Pancreas (tissue), 10 donors: ENCODE measurements at regions not wholly inside any gene's neighbourhood (a gene's known extent, or its start where the extent isn't known, plus 50 kb on each side); places are given as distances from the start of the nearest gene placed in this dataset.
"Not testable (repeated sequence)": the region's sequence is repeated elsewhere in the genome, so short reads cannot be mapped to it uniquely, and the experiment has no call there.

ENCODE experiments used
- ATAC-seq, 4 donors: fragments of 200-7000 bp; cut with Tn5 transposase; one replicate each; pipeline versions ENCODE4 v1.8.0 to v1.9.1; 2020; ENCODE audit warnings: mild to moderate bottlenecking in 4 of 4, moderate library complexity in 4 of 4
- DNase-seq, 6 donors: peaks; one replicate each; pipeline ENCODE4 v3.0.0-alpha.2; 2020
- FAIRE-seq: peaks from 2 replicates; lab custom pipeline; 2012; peaks lifted over from hg19 to GRCh38; lab: Jason Lieb, UNC
- H3K27ac ChIP-seq, 4 donors: fragments of 200-600 bp; sonication (generic); 1 replicate in 3 of 4; 2 replicates in 1 of 4; pipeline versions ENCODE4 v1.5.0 to v1.8.0; 2020
- H3K27me3 ChIP-seq, 4 donors: fragments of 200-600 bp; one replicate each; pipeline ENCODE4 v1.8.0; 2021
- H3K36me3 ChIP-seq, 3 donors: fragments of 200-600 bp; sonication (generic) in 1 of 3; one replicate each; pipeline versions ENCODE4 v1.5.0 to v1.8.0; 2020 to 2021
- H3K4me1 ChIP-seq, 3 donors: fragments of 200-600 bp; one replicate each; pipeline ENCODE4 v1.8.0; 2021
- H3K4me3 ChIP-seq, 4 donors: fragments of 200-600 bp; sonication (generic) in 2 of 4; one replicate each; pipeline versions ENCODE4 v1.5.0 to v1.8.0; 2020 to 2021
- H3K9me3 ChIP-seq, 4 donors: fragments of 200-600 bp; one replicate each; pipeline ENCODE4 v1.8.0; 2021
- WGBS, 2 donors: extraction: QIAGEN DNeasy Blood & Tissue Kit; methylation state at CpG; one replicate each; pipeline ENCODE4 v1.1.7; 2013; 5-methylcytosine and 5-hydroxymethylcytosine counted together
- intact Hi-C, 3 donors: fragments of 100-400 bp; cut with DNase I; formaldehyde crosslinking; loops; one replicate each; pipeline versions ENCODE4 v1.11.1 to v1.14.2; 2022
- TF ChIP-seq, protein P1 (sequence below), 4 donors: fragments of 200-600 bp; sonication (generic) in 3 of 4; IDR thresholded peaks; one replicate each; pipeline versions ENCODE4 v1.5.0 to v1.8.0; 2021; ENCODE audit warnings: antibody characterized with exemption in 4 of 4
- donor health status: healthy with polysubstance abuse.
- donor health status: DM: no; HTN: no; CAD: no; lungs with moderate emphysema.
- donor health status: DM: no; HTN: no; CAD: no.
- donor health status: control.
- donor health status: control.
- donor health status: Bipolar disorder and iron deficiency.
- donor health status: DM: yes; HTN: yes; CAD: no.
- donor health status: DM: no; HTN: no; CAD: no.
- donor health status: DM: no; HTN: no; CAD: no.
- donor health status: DM: yes; HTN: yes; CAD: no.

- Histone ChIP-seq H3K4me3 (no peak overlapping the region), H3K27ac (no peak overlapping the region), H3K4me1 (no peaks in the 10 kb centered on the region), H3K36me3 (no peaks in the 10 kb centered on the region), H3K9me3 (no peaks in the 10 kb centered on the region), H3K27me3 (no peaks in the 10 kb centered on the region)
- ATAC-seq (no peak), DNase-seq (no peak), FAIRE-seq (no peak)
- WGBS, 2 donors, result 19 to 30% methylated on average over 2 of the region's 2 CpGs
- intact Hi-C loops, result no loop called here
- TF ChIP-seq, protein P1, sequence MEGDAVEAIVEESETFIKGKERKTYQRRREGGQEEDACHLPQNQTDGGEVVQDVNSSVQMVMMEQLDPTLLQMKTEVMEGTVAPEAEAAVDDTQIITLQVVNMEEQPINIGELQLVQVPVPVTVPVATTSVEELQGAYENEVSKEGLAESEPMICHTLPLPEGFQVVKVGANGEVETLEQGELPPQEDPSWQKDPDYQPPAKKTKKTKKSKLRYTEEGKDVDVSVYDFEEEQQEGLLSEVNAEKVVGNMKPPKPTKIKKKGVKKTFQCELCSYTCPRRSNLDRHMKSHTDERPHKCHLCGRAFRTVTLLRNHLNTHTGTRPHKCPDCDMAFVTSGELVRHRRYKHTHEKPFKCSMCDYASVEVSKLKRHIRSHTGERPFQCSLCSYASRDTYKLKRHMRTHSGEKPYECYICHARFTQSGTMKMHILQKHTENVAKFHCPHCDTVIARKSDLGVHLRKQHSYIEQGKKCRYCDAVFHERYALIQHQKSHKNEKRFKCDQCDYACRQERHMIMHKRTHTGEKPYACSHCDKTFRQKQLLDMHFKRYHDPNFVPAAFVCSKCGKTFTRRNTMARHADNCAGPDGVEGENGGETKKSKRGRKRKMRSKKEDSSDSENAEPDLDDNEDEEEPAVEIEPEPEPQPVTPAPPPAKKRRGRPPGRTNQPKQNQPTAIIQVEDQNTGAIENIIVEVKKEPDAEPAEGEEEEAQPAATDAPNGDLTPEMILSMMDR (IDR thresholded peaks at IDR 0.05), result no peak
Measured at GRCh38 chr3:35241236-35241635, 398.1 kb upstream of the ARPP21 start.

- no peaks in the 10 kb centered on the region for H3K9me3 ChIP-seq
- no peak for ATAC-seq
- no peak for DNase-seq
- WGBS, 2 donors, result 60 to 69% methylated on average over 4 of the region's 4 CpGs
- no peak overlapping the region for H3K27ac ChIP-seq
- no peak overlapping the region for H3K4me3 ChIP-seq
- H3K36me3 ChIP-seq, result no peaks in the 10 kb centered on the region
- FAIRE-seq, result no peak
- no peaks in the 10 kb centered on the region for H3K4me1 ChIP-seq
- H3K27me3 ChIP-seq, result no peaks in the 10 kb centered on the region
- TF ChIP-seq, protein P1 (IDR thresholded peaks at IDR 0.05), result no peak
- intact Hi-C loops, result no loop called here
Measured at GRCh38 chr3:35254917-35255316, 384.4 kb upstream of the ARPP21 start.

DNA sequence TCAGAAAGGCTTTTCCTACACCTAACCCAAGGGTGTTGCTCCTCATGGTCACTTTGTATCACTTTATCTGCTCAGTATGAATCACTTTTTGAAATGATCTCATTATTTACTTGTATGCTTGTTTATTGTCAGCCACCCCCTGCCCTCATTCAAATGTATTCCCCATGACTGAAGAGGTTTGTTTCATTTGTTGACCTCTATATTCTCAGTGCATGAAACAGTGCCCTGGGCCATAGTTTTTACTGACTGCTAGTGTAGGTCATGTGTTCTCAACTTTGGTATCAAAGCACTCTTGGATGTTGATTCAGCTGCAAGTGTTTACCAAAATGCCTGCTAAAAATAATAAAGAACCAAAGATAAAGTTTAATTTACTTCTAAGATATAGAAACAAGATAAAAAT lies 381.7 kb upstream of the ARPP21 start:
- Histone ChIP-seq H3K27me3 (no peaks in the 10 kb centered on the region), H3K9me3 (no peaks in the 10 kb centered on the region), H3K27ac (no peak overlapping the region), H3K4me3 (no peak overlapping the region), H3K36me3 (no peaks in the 10 kb centered on the region), H3K4me1 (no peaks in the 10 kb centered on the region)
- DNase-seq (no peak), ATAC-seq (no peak), FAIRE-seq (no peak)
- intact Hi-C loops, result no loop called here
- TF ChIP-seq, protein P1 (IDR thresholded peaks at IDR 0.05), result no peak

DNA sequence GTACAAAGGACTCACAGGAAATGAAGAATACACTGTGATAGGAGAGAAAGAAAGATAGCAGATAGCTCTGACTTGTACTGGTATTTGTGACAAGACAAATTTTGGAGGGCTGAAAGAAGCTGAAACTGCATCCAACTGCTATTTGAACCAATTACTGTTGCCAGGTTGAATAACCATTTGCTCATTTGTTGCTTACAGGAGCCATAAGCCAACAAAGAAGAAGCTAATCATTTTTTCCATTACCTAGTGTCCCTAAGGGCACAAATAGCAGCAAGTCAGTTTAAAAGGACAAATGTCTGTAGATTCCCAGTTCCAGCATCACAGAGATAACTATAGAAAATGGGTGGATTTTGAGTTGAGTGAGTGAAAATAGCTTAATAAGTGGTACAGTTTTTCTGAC lies 376.9 kb upstream of the ARPP21 start:
- H3K4me1 ChIP-seq, result no peaks in the 10 kb centered on the region
- H3K27me3 ChIP-seq, result no peaks in the 10 kb centered on the region
- TF ChIP-seq, protein P1 (IDR thresholded peaks at IDR 0.05), result no peak
- FAIRE-seq (no peak), DNase-seq (no peak), ATAC-seq (no peak)
- H3K27ac ChIP-seq, result no peak overlapping the region
- H3K4me3 ChIP-seq, result no peak overlapping the region
- no peaks in the 10 kb centered on the region for H3K36me3 ChIP-seq
- intact Hi-C loops, result no loop called here
- H3K9me3 ChIP-seq, result no peaks in the 10 kb centered on the region

- 74 to 87% methylated on average over 1 of the region's 1 CpG for WGBS, 2 donors
- ATAC-seq (no peak), FAIRE-seq (no peak), DNase-seq (no peak)
- H3K27me3 ChIP-seq, result no peaks in the 10 kb centered on the region
- no peaks in the 10 kb centered on the region for H3K9me3 ChIP-seq
- no peaks in the 10 kb centered on the region for H3K4me1 ChIP-seq
- TF ChIP-seq, protein P1 (IDR thresholded peaks at IDR 0.05), result no peak
- intact Hi-C loops, result no loop called here
- no peak overlapping the region for H3K27ac ChIP-seq
- no peak overlapping the region for H3K4me3 ChIP-seq
- no peaks in the 10 kb centered on the region for H3K36me3 ChIP-seq
Measured at GRCh38 chr3:35263477-35263876, 375.8 kb upstream of the ARPP21 start.

- H3K4me3 ChIP-seq, H3K4me1 ChIP-seq, H3K27ac ChIP-seq, FAIRE-seq, intact Hi-C loops, H3K27me3 ChIP-seq, ATAC-seq, H3K36me3 ChIP-seq, DNase-seq, H3K9me3 ChIP-seq: not testable (repeated sequence)
- 88 to 93% methylated on average over 12 of the region's 12 CpGs for WGBS, 2 donors
Measured at GRCh38 chr3:35266065-35266464, 373.3 kb upstream of the ARPP21 start.
